ENCODE measurements at regions not wholly inside any gene's neighbourhood (a gene's known extent, or its start where the extent isn't known, plus 50 kb on each side); places are given as distances from the start of the nearest gene placed in this dataset.
"Not testable (repeated sequence)": the region's sequence is repeated elsewhere in the genome, so short reads cannot be mapped to it uniquely, and the experiment has no call there.

- not testable (repeated sequence) for TF ChIP-seq CTCF, POLR2AphosphoS5, POLR2A (IDR thresholded peaks at IDR 0.05)
Observed at GRCh38 chr15:24108349-24108748, 421.2 kb upstream of the NDN start.
